Islet of Langerhans (tissue), 1 donor: ENCODE measurements at regions not wholly inside any gene's neighbourhood (a gene's known extent, or its start where the extent isn't known, plus 50 kb on each side); places are given as distances from the start of the nearest gene placed in this dataset.

Experiments used
- FAIRE-seq: peaks from one replicate; lab custom pipeline; 2011; peaks lifted over from hg19 to GRCh38; lab: Jason Lieb, UNC

GRCh38 chr3:56864090-56864489 is 62.3 kb upstream of the ARHGEF3 start:
- no peak for FAIRE-seq

GRCh38 chr3:56862352-56863062 is 60.8 kb upstream of the ARHGEF3 start:
- no peak for FAIRE-seq

- no peak for FAIRE-seq
Observed at GRCh38 chr3:56861511-56861910, 59.8 kb upstream of the ARHGEF3 start.

- FAIRE-seq = no peak
Observed at GRCh38 chr3:56860939-56861338, 59.2 kb upstream of the ARHGEF3 start.

- no peak for FAIRE-seq
Observed at GRCh38 chr3:56860351-56860750, 58.6 kb upstream of the ARHGEF3 start.

- FAIRE-seq = no peak
Observed at GRCh38 chr3:56858331-56858730, 56.6 kb upstream of the ARHGEF3 start.

- no peak for FAIRE-seq
Observed at GRCh38 chr3:56857178-56857577, 55.4 kb upstream of the ARHGEF3 start.

GRCh38 chr3:56856752-56857151 is 55.0 kb upstream of the ARHGEF3 start:
- FAIRE-seq = no peak

GRCh38 chr3:56855856-56856512 is 54.2 kb upstream of the ARHGEF3 start:
- FAIRE-seq = no peak

- no peak for FAIRE-seq
Observed at GRCh38 chr3:56854856-56855611, 53.3 kb upstream of the ARHGEF3 start.

GRCh38 chr3:56851966-56852884 is 50.5 kb upstream of the ARHGEF3 start:
- FAIRE-seq = no peak
